K562 (cell line): ENCODE measurements at regions not wholly inside any gene's neighbourhood (a gene's known extent, or its start where the extent isn't known, plus 50 kb on each side); places are given as distances from the start of the nearest gene placed in this dataset.

Source experiments
- ARID3B ChIP-seq: fragments of 250-450 bp; sonication (Bioruptor Pico); IDR thresholded peaks from 2 replicates; pipeline ENCODE4 v1.4.0; 2020; ENCODE audit warnings: borderline replicate concordance
- DPF2 ChIP-seq: fragments of 450-650 bp; IDR thresholded peaks from 2 replicates; pipeline ENCODE4 v1.6.1; 2016
- FOXA3 ChIP-seq, 2 experiments: fragments of 450-650 bp in 1 of 2; sonication (generic) in 1 of 2; formaldehyde crosslinking; IDR thresholded peaks in 1 of 2; conservative IDR thresholded peaks in 1 of 2; 2 replicates each; pipeline versions ENCODE4 v1.4.0 to v1.8.0; 2020 to 2022; ENCODE audit warnings: mild to moderate bottlenecking in 2 of 2, missing genetic modification reagents in 1 of 2
- MAFF ChIP-seq: IDR thresholded peaks from 2 replicates; pipeline ENCODE4 v1.6.1; 2012; ENCODE audit warnings: low read length, improper control_type of control experiment
- PCBP2 ChIP-seq: fragments of 200-400 bp; formaldehyde crosslinking; IDR thresholded peaks from 2 replicates; pipeline ENCODE4 v1.6.1; 2018; ENCODE audit warnings: low read length, low read depth, mild to moderate bottlenecking, moderate library complexity; ENCODE audit not compliant: poor library complexity, severe bottlenecking
- PKNOX1 ChIP-seq: fragments of 450-650 bp; IDR thresholded peaks from 2 replicates; pipeline ENCODE4 v1.6.1; 2016
- RBM25 ChIP-seq: fragments of 200-400 bp; formaldehyde crosslinking; IDR thresholded peaks from 2 replicates; pipeline ENCODE4 v1.6.1; 2018; ENCODE audit warnings: low read length, low read depth, moderate library complexity; ENCODE audit not compliant: severe bottlenecking
- TSC22D4 ChIP-seq: fragments of 450-650 bp; IDR thresholded peaks from 2 replicates; pipeline ENCODE4 v1.6.1; 2016; ENCODE audit warnings: missing genetic modification characterization, missing biosample characterization, control low read depth
- XRCC4 ChIP-seq: IDR thresholded peaks from one replicate; pipeline ENCODE4 v1.6.1; 2011; ENCODE audit not compliant: insufficient read depth, insufficient read length; ENCODE audit errors: extremely low read depth
- ZBTB40 ChIP-seq, 2 experiments: fragments of 450-650 bp in 1 of 2; sonication (generic) in 1 of 2; formaldehyde crosslinking in 1 of 2; IDR thresholded peaks; 2 replicates each; pipeline versions ENCODE4 v1.7.1 to v1.9.0; 2016 to 2022; ENCODE audit warnings: inconsistent platforms in 1 of 2, mild to moderate bottlenecking in 1 of 2, missing genetic modification reagents in 1 of 2
- ZFP1 ChIP-seq: fragments of 450-650 bp; formaldehyde crosslinking; IDR thresholded peaks from 2 replicates; pipeline ENCODE4 v1.4.0; 2020; ENCODE audit warnings: mild to moderate bottlenecking, mixed read lengths
- ZKSCAN1 ChIP-seq: fragments of 150-350 bp; IDR thresholded peaks from 2 replicates; pipeline ENCODE4 v1.6.1; 2016; ENCODE audit warnings: low read depth, low read length
- ZNF124 ChIP-seq: sonication (generic); formaldehyde crosslinking; IDR thresholded peaks from 2 replicates; pipeline ENCODE4 v1.8.1; 2022; ENCODE audit warnings: missing genetic modification reagents
- ZNF232 ChIP-seq: sonication (generic); formaldehyde crosslinking; IDR thresholded peaks from 2 replicates; pipeline ENCODE4 v1.8.0; 2022; ENCODE audit warnings: mild to moderate bottlenecking, missing genetic modification reagents
- ZNF274 ChIP-seq: IDR thresholded peaks from 2 replicates; pipeline ENCODE4 v1.6.1; 2011; ENCODE audit warnings: low read depth, mild to moderate bottlenecking, low read length, moderate library complexity, borderline replicate concordance
- ZNF551 ChIP-seq: fragments of 250-450 bp; sonication (Bioruptor Pico); IDR thresholded peaks from 2 replicates; pipeline ENCODE4 v1.5.0; 2021; ENCODE audit warnings: mild to moderate bottlenecking, moderate library complexity
- ZNF695 ChIP-seq: fragments of 450-650 bp; formaldehyde crosslinking; IDR thresholded peaks from 2 replicates; pipeline ENCODE4 v1.4.0; 2020; ENCODE audit warnings: mild to moderate bottlenecking, moderate library complexity

- no peak for TF ChIP-seq ARID3B (CRISPR knock-in tag)
- no peak for TF ChIP-seq DPF2
- no peak for TF ChIP-seq ZNF551 (CRISPR knock-in tag)
- no peak for TF ChIP-seq MAFF
- TF ChIP-seq ZNF274 = no peak
- no peak for TF ChIP-seq PCBP2
- no peak for TF ChIP-seq FOXA3 (CRISPR knock-in tag; conservative IDR thresholded peaks at IDR 0.05 in 1 of 2, IDR thresholded peaks at IDR 0.05 in 1 of 2)
- no peak for TF ChIP-seq ZFP1
- TF ChIP-seq PKNOX1 = peak; percentile 43; the same call in 1 of the 2 replicates
- no peak for TF ChIP-seq ZNF232 (CRISPR knock-in tag)
- TF ChIP-seq ZNF695 (CRISPR knock-in tag) = no peak
- TF ChIP-seq TSC22D4 (tag) = no peak
- TF ChIP-seq ZBTB40 (IDR thresholded peaks at IDR 0.05) = no peak
- TF ChIP-seq ZBTB40 (CRISPR knock-in tag; IDR thresholded peaks at IDR 0.05) = no peak
- no peak for TF ChIP-seq ZNF124 (CRISPR knock-in tag)
- TF ChIP-seq RBM25 = no peak
- no peak for TF ChIP-seq ZKSCAN1
- no peak for TF ChIP-seq XRCC4
Measured at GRCh38 chr11:69918938-69919650, 99.9 kb upstream of the FGF3 start (continued).
